HepG2 (cell line): ENCODE measurements at regions not wholly inside any gene's neighbourhood (a gene's known extent, or its start where the extent isn't known, plus 50 kb on each side); places are given as distances from the start of the nearest gene placed in this dataset.

ENCODE experiments used
- ATAC-seq: fragments of 200-7000 bp; cut with Tn5 transposase; 3 replicates; pipeline ENCODE4 v1.9.1; 2020; ENCODE audit warnings: mild to moderate bottlenecking, moderate library complexity
- BruUV-seq: library from RNA; stranded (reverse); fragments of 400-500 nt; replicated peaks from 2 replicates; lab custom pipeline; 2021; lab: Mats Ljungman, UMichigan
- CTCF ChIA-PET: fragments of 300-600 bp; formaldehyde crosslinking; extraction: SDS; loops from one replicate; lab custom pipeline; 2021; ENCODE audit warnings: low total read pairs, inconsistent platforms, low intra/inter-chr PET ratio; lab: Yijun Ruan, JAX
- POLR2A ChIA-PET: fragments of 350-600 bp; sonication (Branson Sonifier 250); formaldehyde crosslinking; loops from one replicate; lab custom pipeline; 2020; ENCODE audit warnings: antibody characterized with exemption, inconsistent platforms; lab: Yijun Ruan, JAX
- DNase-seq: peaks from one replicate; pipeline ENCODE4 v3.0.0-alpha.2; 2015; ENCODE audit warnings: low spot score
- FAIRE-seq: peaks from 3 replicates; lab custom pipeline; 2011; peaks lifted over from hg19 to GRCh38; lab: Jason Lieb, UNC
- H2AFZ ChIP-seq: one replicate; pipeline ENCODE4 v1.6.1; 2011; ENCODE audit warnings: low read length, inconsistent platforms
- H3K27ac ChIP-seq: fragments of 300-600 bp; 3 replicates; pipeline ENCODE4 v1.8.0; 2011; ENCODE audit warnings: mixed run types, mild to moderate bottlenecking, mixed read lengths, low read length, inconsistent platforms; ENCODE audit not compliant: insufficient read depth; ENCODE audit errors: extremely low read length
- H3K27me3 ChIP-seq, 2 experiments: fragments of 200-600 bp in 1 of 2; 2 replicates in 1 of 2; 3 replicates in 1 of 2; pipeline versions ENCODE4 v1.6.0 to v1.8.0; 2011; ENCODE audit warnings: low read length in 2 of 2, mild to moderate bottlenecking in 2 of 2, moderate library complexity in 2 of 2, inconsistent platforms in 1 of 2; ENCODE audit not compliant: insufficient read depth in 2 of 2, control insufficient read depth in 1 of 2
- H3K36me3 ChIP-seq, 2 experiments: fragments of 200-600 bp in 1 of 2; replicated peaks in 1 of 2; 2 replicates in 1 of 2; 3 replicates in 1 of 2; pipeline versions ENCODE4 v1.5.1 to v1.8.0; 2011; ENCODE audit warnings: low read length in 2 of 2, inconsistent platforms in 1 of 2; ENCODE audit not compliant: insufficient read depth in 2 of 2, control insufficient read depth in 1 of 2
- H3K4me1 ChIP-seq: 2 replicates; pipeline ENCODE4 v1.5.1; 2012; ENCODE audit warnings: low read length, inconsistent platforms; ENCODE audit not compliant: insufficient read depth
- H3K4me2 ChIP-seq: 2 replicates; pipeline ENCODE4 v1.6.0; 2011; ENCODE audit warnings: low read depth, low read length, inconsistent platforms
- H3K4me3 ChIP-seq, 3 experiments: fragments of 200-600 bp in 1 of 3; sonication (generic), shearing (Covaris generic) in 1 of 3; replicated peaks in 1 of 3; 2 replicates each; pipeline ENCODE4 v1.5.1; 2011 to 2016; ENCODE audit warnings: low read length in 3 of 3, inconsistent platforms in 2 of 3, low read depth in 2 of 3, mild to moderate bottlenecking in 2 of 3, control low read depth in 1 of 3, mixed read lengths in 1 of 3; ENCODE audit not compliant: insufficient read depth in 1 of 3
- H3K79me2 ChIP-seq: one replicate; pipeline ENCODE4 v1.6.1; 2011; ENCODE audit warnings: low read length, inconsistent platforms; ENCODE audit not compliant: insufficient read depth
- H3K9ac ChIP-seq: 2 replicates; pipeline ENCODE4 v1.6.0; 2011; ENCODE audit warnings: mild to moderate bottlenecking, low read depth, low read length, inconsistent platforms; ENCODE audit not compliant: insufficient read depth
- H3K9me3 ChIP-seq: 2 replicates; pipeline ENCODE4 v1.5.1; 2012; ENCODE audit warnings: mild to moderate bottlenecking, low read length
- H4K20me1 ChIP-seq: 2 replicates; pipeline ENCODE4 v1.6.0; 2011; ENCODE audit warnings: inconsistent platforms, mild to moderate bottlenecking, low read length, moderate library complexity; ENCODE audit not compliant: insufficient read depth
- ATM ChIP-seq: fragments of 450-650 bp; IDR thresholded peaks from 2 replicates; pipeline ENCODE4 v1.7.1; 2017; ENCODE audit warnings: mild to moderate bottlenecking, borderline replicate concordance
- ZFP82 ChIP-seq: sonication (generic); formaldehyde crosslinking; IDR thresholded peaks from 2 replicates; pipeline ENCODE4 v1.5.1; 2020; ENCODE audit warnings: mild to moderate bottlenecking, missing genetic modification reagents, borderline replicate concordance
- ZNF687 ChIP-seq: sonication (generic); formaldehyde crosslinking; IDR thresholded peaks from 2 replicates; pipeline ENCODE4 v1.5.1; 2020; ENCODE audit warnings: mild to moderate bottlenecking, missing genetic modification reagents, moderate library complexity
- WGBS: methylation state at CpG from one replicate; pipeline ENCODE4 v1.1.6; 2017; ENCODE audit warnings: low lambda C conversion rate; 5-methylcytosine and 5-hydroxymethylcytosine counted together
- in situ Hi-C: cut with HindIII; loops from 2 replicates; pipeline ENCODE4 v1.10.0; 2017; ENCODE audit warnings: low pct_unique_long_range_greater_than_20kb; ENCODE audit not compliant: extremely low pct_ligation_motif_present
- intact Hi-C: fragments of 100-400 bp; cut with micrococcal nuclease; formaldehyde crosslinking; loops from one replicate; pipeline ENCODE4 v1.10.0; 2022; ENCODE audit not compliant: unreplicated experiment
- TF ChIP-seq, protein P1 (sequence below): sonication (generic); formaldehyde crosslinking; conservative IDR thresholded peaks from 2 replicates; pipeline ENCODE4 v1.4.0; 2020; ENCODE audit warnings: mild to moderate bottlenecking, missing genetic modification reagents, moderate library complexity
- TF ChIP-seq, protein P2 (sequence below): sonication (generic); formaldehyde crosslinking; IDR thresholded peaks from 2 replicates; pipeline ENCODE4 v1.5.0; 2020; ENCODE audit warnings: missing genetic modification reagents

- TF ChIP-seq, protein P1, sequence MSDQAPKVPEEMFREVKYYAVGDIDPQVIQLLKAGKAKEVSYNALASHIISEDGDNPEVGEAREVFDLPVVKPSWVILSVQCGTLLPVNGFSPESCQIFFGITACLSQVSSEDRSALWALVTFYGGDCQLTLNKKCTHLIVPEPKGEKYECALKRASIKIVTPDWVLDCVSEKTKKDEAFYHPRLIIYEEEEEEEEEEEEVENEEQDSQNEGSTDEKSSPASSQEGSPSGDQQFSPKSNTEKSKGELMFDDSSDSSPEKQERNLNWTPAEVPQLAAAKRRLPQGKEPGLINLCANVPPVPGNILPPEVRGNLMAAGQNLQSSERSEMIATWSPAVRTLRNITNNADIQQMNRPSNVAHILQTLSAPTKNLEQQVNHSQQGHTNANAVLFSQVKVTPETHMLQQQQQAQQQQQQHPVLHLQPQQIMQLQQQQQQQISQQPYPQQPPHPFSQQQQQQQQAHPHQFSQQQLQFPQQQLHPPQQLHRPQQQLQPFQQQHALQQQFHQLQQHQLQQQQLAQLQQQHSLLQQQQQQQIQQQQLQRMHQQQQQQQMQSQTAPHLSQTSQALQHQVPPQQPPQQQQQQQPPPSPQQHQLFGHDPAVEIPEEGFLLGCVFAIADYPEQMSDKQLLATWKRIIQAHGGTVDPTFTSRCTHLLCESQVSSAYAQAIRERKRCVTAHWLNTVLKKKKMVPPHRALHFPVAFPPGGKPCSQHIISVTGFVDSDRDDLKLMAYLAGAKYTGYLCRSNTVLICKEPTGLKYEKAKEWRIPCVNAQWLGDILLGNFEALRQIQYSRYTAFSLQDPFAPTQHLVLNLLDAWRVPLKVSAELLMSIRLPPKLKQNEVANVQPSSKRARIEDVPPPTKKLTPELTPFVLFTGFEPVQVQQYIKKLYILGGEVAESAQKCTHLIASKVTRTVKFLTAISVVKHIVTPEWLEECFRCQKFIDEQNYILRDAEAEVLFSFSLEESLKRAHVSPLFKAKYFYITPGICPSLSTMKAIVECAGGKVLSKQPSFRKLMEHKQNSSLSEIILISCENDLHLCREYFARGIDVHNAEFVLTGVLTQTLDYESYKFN (CRISPR knock-in tag): no peak
- TF ChIP-seq, protein P2, sequence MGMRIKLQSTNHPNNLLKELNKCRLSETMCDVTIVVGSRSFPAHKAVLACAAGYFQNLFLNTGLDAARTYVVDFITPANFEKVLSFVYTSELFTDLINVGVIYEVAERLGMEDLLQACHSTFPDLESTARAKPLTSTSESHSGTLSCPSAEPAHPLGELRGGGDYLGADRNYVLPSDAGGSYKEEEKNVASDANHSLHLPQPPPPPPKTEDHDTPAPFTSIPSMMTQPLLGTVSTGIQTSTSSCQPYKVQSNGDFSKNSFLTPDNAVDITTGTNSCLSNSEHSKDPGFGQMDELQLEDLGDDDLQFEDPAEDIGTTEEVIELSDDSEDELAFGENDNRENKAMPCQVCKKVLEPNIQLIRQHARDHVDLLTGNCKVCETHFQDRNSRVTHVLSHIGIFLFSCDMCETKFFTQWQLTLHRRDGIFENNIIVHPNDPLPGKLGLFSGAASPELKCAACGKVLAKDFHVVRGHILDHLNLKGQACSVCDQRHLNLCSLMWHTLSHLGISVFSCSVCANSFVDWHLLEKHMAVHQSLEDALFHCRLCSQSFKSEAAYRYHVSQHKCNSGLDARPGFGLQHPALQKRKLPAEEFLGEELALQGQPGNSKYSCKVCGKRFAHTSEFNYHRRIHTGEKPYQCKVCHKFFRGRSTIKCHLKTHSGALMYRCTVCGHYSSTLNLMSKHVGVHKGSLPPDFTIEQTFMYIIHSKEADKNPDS (CRISPR knock-in tag): no peak
Observed at GRCh38 chr11:71199226-71199820, 53.1 kb downstream of the SHANK2 start (continued).

- in situ Hi-C loops (no loop called here), intact Hi-C loops (no loop called here)
- Histone ChIP-seq H4K20me1 (peaks cover 41% of the 10 kb centered on the region), H3K9ac (no peak overlapping the region), H3K9me3 (no peaks in the 10 kb centered on the region), H3K4me1 (peaks cover 17% of the 10 kb centered on the region), H3K79me2 (peaks cover 59% of the 10 kb centered on the region), H3K36me3 (peaks cover 18 to 64% of the 10 kb centered on the region in 2 experiments; a peak in 4 of 5 replicates), H3K27ac (no peak overlapping the region), H2AFZ (no peak overlapping the region)
- WGBS: 95% methylated on average over 6 of the region's 11 CpGs
- CTCF ChIA-PET: no interaction called here
- TF ChIP-seq ZNF687 (CRISPR knock-in tag) (peak; percentile 19; the same call in 1 of the 2 replicates), ZFP82 (CRISPR knock-in tag) (no peak), ATM (no peak)
- TF ChIP-seq, all 625 proteins: peak for 1
- POLR2A ChIA-PET: no interaction called here
- Histone ChIP-seq H3K4me2 (no peak overlapping the region), H3K27me3 (no peaks in the 10 kb centered on the region), H3K4me3 (no peak overlapping the region)
- no TSS peak for BruUV-seq
- no peak for FAIRE-seq
- ATAC-seq: no peak
- DNase-seq: no peak
Observed at GRCh38 chr11:71198823-71199165, 53.6 kb downstream of the SHANK2 start.
